Pancreas (tissue), 10 donors: ENCODE measurements at regions not wholly inside any gene's neighbourhood (a gene's known extent, or its start where the extent isn't known, plus 50 kb on each side); places are given as distances from the start of the nearest gene placed in this dataset.
A peak's percentile ranks its signal among the peaks of the same experiment; 100 is the strongest.

Experiments
- ATAC-seq, 4 donors: fragments of 200-7000 bp; cut with Tn5 transposase; one replicate each; pipeline versions ENCODE4 v1.8.0 to v1.9.1; 2020; ENCODE audit warnings: mild to moderate bottlenecking in 4 of 4, moderate library complexity in 4 of 4
- DNase-seq, 6 donors: peaks; one replicate each; pipeline ENCODE4 v3.0.0-alpha.2; 2020
- FAIRE-seq: peaks from 2 replicates; lab custom pipeline; 2012; peaks lifted over from hg19 to GRCh38; lab: Jason Lieb, UNC
- H3K27ac ChIP-seq, 4 donors: fragments of 200-600 bp; sonication (generic); 1 replicate in 3 of 4; 2 replicates in 1 of 4; pipeline versions ENCODE4 v1.5.0 to v1.8.0; 2020
- H3K27me3 ChIP-seq, 4 donors: fragments of 200-600 bp; one replicate each; pipeline ENCODE4 v1.8.0; 2021
- H3K36me3 ChIP-seq, 3 donors: fragments of 200-600 bp; sonication (generic) in 1 of 3; one replicate each; pipeline versions ENCODE4 v1.5.0 to v1.8.0; 2020 to 2021
- H3K4me1 ChIP-seq, 3 donors: fragments of 200-600 bp; one replicate each; pipeline ENCODE4 v1.8.0; 2021
- H3K4me3 ChIP-seq, 4 donors: fragments of 200-600 bp; sonication (generic) in 2 of 4; one replicate each; pipeline versions ENCODE4 v1.5.0 to v1.8.0; 2020 to 2021
- H3K9me3 ChIP-seq, 4 donors: fragments of 200-600 bp; one replicate each; pipeline ENCODE4 v1.8.0; 2021
- CTCF ChIP-seq, 4 donors: fragments of 200-600 bp; sonication (generic) in 3 of 4; IDR thresholded peaks; one replicate each; pipeline versions ENCODE4 v1.5.0 to v1.8.0; 2021; ENCODE audit warnings: antibody characterized with exemption in 4 of 4
- WGBS, 2 donors: extraction: QIAGEN DNeasy Blood & Tissue Kit; methylation state at CpG; one replicate each; pipeline ENCODE4 v1.1.7; 2013; 5-methylcytosine and 5-hydroxymethylcytosine counted together
- intact Hi-C, 3 donors: fragments of 100-400 bp; cut with DNase I; formaldehyde crosslinking; loops; one replicate each; pipeline versions ENCODE4 v1.11.1 to v1.14.2; 2022
- donor health status: healthy with polysubstance abuse.
- donor health status: DM: no; HTN: no; CAD: no; lungs with moderate emphysema.
- donor health status: DM: no; HTN: no; CAD: no.
- donor health status: control.
- donor health status: control.
- donor health status: Bipolar disorder and iron deficiency.
- donor health status: DM: yes; HTN: yes; CAD: no.
- donor health status: DM: no; HTN: no; CAD: no.
- donor health status: DM: no; HTN: no; CAD: no.
- donor health status: DM: yes; HTN: yes; CAD: no.

DNA sequence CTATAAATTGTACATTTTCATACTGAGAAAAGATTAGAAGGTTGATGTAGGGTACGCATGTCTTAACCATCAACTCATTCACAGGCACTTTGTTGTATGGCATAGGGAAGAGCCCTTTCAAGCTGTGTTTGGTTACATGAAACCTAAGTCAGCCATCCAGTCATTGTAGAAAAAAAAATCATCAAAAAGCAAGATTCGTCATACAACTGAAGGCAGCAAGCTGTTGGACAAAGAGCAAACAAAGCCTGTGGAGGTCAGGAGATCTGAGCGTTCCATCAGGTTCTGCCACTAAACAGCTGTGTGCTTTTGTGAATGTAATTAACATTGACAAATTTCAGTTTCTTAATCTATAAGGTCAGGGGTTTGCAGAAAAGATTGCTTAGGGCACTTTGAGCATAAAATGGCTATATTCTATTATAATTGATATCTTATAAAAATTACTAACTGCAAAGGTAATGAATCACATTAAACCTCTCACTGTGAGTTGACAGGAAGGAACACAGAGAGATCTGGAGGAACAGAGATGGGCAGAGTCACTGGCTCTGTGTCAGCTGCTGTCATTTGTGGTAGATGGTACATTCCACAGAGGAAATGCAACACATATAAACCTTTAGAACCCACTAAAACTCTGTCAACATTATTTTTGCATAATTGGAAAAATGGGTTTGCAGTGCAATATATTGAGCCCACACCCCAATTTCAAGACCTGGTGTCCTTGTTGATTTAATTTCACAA, 66.3 kb upstream of the MYOCD start:
- Histone ChIP-seq H3K9me3 (no peaks in the 10 kb centered on the region), H3K27me3 (peaks cover 0 to 4% (median 0%) of the 10 kb centered on the region in 4 donors), H3K4me3 (no peak overlapping the region), H3K27ac (no peak overlapping the region), H3K4me1 (no peaks in the 10 kb centered on the region), H3K36me3 (no peaks in the 10 kb centered on the region)
- 33 to 37% methylated on average over 3 of the region's 3 CpGs for WGBS, 2 donors
- ATAC-seq (no peak), FAIRE-seq (no peak), DNase-seq (no peak)
- intact Hi-C loops, result no loop called here
- no peak for TF ChIP-seq CTCF (IDR thresholded peaks at IDR 0.05)

GRCh38 chr17:12600349-12600748, 65.3 kb upstream of the MYOCD start:
- H3K9me3 ChIP-seq, result no peaks in the 10 kb centered on the region
- intact Hi-C loops, result no loop called here
- TF ChIP-seq CTCF (IDR thresholded peaks at IDR 0.05), result no peak
- ATAC-seq (peak in 1 of 4 donors; percentile 55), FAIRE-seq (no peak), DNase-seq (no peak)
- no peaks in the 10 kb centered on the region for H3K36me3 ChIP-seq
- H3K4me1 ChIP-seq, result no peaks in the 10 kb centered on the region
- no peak overlapping the region for H3K27ac ChIP-seq
- peaks cover 0 to 4% (median 0%) of the 10 kb centered on the region in 4 donors for H3K27me3 ChIP-seq
- H3K4me3 ChIP-seq, result no peak overlapping the region
- WGBS, 2 donors, result 34 to 37% methylated on average over 2 of the region's 2 CpGs

- FAIRE-seq (no peak), ATAC-seq (no peak), DNase-seq (no peak)
- H3K27ac ChIP-seq, result no peak overlapping the region
- intact Hi-C loops, result no loop called here
- H3K36me3 ChIP-seq, result no peaks in the 10 kb centered on the region
- no peak for TF ChIP-seq CTCF (IDR thresholded peaks at IDR 0.05)
- WGBS, 2 donors, result 78% methylated on average over 6 of the region's 6 CpGs
- no peaks in the 10 kb centered on the region for H3K9me3 ChIP-seq
- H3K4me3 ChIP-seq, result no peak overlapping the region
- H3K27me3 ChIP-seq, result peaks cover 0 to 4% (median 0%) of the 10 kb centered on the region in 4 donors
- H3K4me1 ChIP-seq, result no peaks in the 10 kb centered on the region
Observed at GRCh38 chr17:12603566-12603965, 62.1 kb upstream of the MYOCD start.

GRCh38 chr17:12605222-12605621, 60.5 kb upstream of the MYOCD start:
- intact Hi-C loops, result no loop called here
- ATAC-seq (no peak), FAIRE-seq (no peak), DNase-seq (no peak)
- TF ChIP-seq CTCF (IDR thresholded peaks at IDR 0.05), result no peak
- Histone ChIP-seq H3K4me3 (no peak overlapping the region), H3K4me1 (no peaks in the 10 kb centered on the region), H3K36me3 (no peaks in the 10 kb centered on the region), H3K9me3 (no peaks in the 10 kb centered on the region), H3K27me3 (peaks cover 0 to 4% (median 0%) of the 10 kb centered on the region in 4 donors), H3K27ac (no peak overlapping the region)
- WGBS, 2 donors, result 88 to 89% methylated on average over 5 of the region's 5 CpGs

DNA sequence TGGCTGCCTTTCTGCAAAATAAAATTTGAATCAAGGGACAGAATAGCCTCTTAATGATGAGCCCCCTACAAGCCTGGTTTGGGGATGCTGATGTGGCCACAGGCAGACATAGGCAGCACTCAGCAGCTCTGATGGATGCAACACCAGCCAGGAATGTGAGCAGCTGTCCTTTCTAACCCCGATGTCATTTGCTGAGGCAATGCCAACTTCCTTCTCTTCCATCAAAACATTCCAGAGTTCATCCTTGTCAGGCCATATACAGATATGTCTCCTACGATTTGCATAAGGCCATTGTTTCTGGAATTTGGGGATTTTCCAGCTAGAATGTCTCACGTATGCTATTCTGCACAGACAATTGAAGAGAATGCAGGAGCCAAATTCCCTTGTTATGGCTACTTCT, 52.1 kb upstream of the MYOCD start:
- no peak for ATAC-seq
- intact Hi-C loops, result no loop called here
- no peak for DNase-seq
- Histone ChIP-seq H3K27me3 (no peaks in the 10 kb centered on the region), H3K4me3 (no peak overlapping the region), H3K4me1 (no peaks in the 10 kb centered on the region), H3K36me3 (no peaks in the 10 kb centered on the region), H3K9me3 (no peaks in the 10 kb centered on the region), H3K27ac (no peak overlapping the region)
- 26 to 27% methylated on average over 3 of the region's 3 CpGs for whole genome bisulfite sequencing, 2 donors
- no peak for TF ChIP-seq CTCF (IDR thresholded peaks at IDR 0.05)
- FAIRE-seq, result no peak
